Endodermal cell (in vitro differentiated cells): ENCODE measurements at regions not wholly inside any gene's neighbourhood (a gene's known extent, or its start where the extent isn't known, plus 50 kb on each side); places are given as distances from the start of the nearest gene placed in this dataset.

Experiments used
- DNase-seq: peaks from one replicate; pipeline ENCODE4 v3.0.0-alpha.2; 2017
- H3K27ac ChIP-seq: 2 replicates; pipeline ENCODE4 v1.5.1; 2013; ENCODE audit warnings: mild to moderate bottlenecking, low read depth, low read length, moderate library complexity
- H3K27me3 ChIP-seq: 2 replicates; pipeline ENCODE4 v1.6.1; 2013; ENCODE audit warnings: mild to moderate bottlenecking, low read length, moderate library complexity; ENCODE audit not compliant: insufficient read depth, control insufficient read depth, poor library complexity, severe bottlenecking
- H3K36me3 ChIP-seq: 2 replicates; pipeline ENCODE4 v1.7.0; 2013; ENCODE audit warnings: mild to moderate bottlenecking, low read length, moderate library complexity; ENCODE audit not compliant: control insufficient read depth, insufficient read depth
- H3K4me1 ChIP-seq: one replicate; pipeline ENCODE4 v1.7.0; 2013; ENCODE audit warnings: low read length; ENCODE audit not compliant: control insufficient read depth, insufficient read depth
- H3K4me3 ChIP-seq: 2 replicates; pipeline ENCODE4 v1.5.1; 2013; ENCODE audit warnings: mild to moderate bottlenecking, low read length, moderate library complexity
- H3K9ac ChIP-seq: 2 replicates; pipeline ENCODE4 v1.6.1; 2013; ENCODE audit warnings: mild to moderate bottlenecking, low read length, moderate library complexity; ENCODE audit not compliant: poor library complexity, severe bottlenecking; ENCODE audit errors: extremely low read depth
- H3K9me3 ChIP-seq: 2 replicates; pipeline ENCODE4 v1.6.1; 2013; ENCODE audit warnings: mild to moderate bottlenecking, low read length, moderate library complexity; ENCODE audit not compliant: control insufficient read depth
- H3K27ac Mint-ChIP-seq: 2 replicates; pipeline ENCODE4 v1.8.0; 2020; ENCODE audit warnings: mixed read lengths
- H3K27me3 Mint-ChIP-seq: 2 replicates; pipeline ENCODE4 v1.8.0; 2021; ENCODE audit warnings: mild to moderate bottlenecking, mixed read lengths; ENCODE audit not compliant: insufficient read depth
- H3K36me3 Mint-ChIP-seq: 2 replicates; pipeline ENCODE4 v1.8.0; 2020; ENCODE audit warnings: low read depth, mixed read lengths
- H3K4me1 Mint-ChIP-seq: 2 replicates; pipeline ENCODE4 v1.8.0; 2020; ENCODE audit warnings: mixed read lengths
- H3K4me3 Mint-ChIP-seq: 2 replicates; pipeline ENCODE4 v1.8.0; 2020; ENCODE audit warnings: mild to moderate bottlenecking, moderate library complexity, mixed read lengths
- H3K9me3 Mint-ChIP-seq: 2 replicates; pipeline ENCODE4 v1.8.0; 2020; ENCODE audit warnings: mild to moderate bottlenecking, mixed read lengths
- WGBS, 2 experiments: methylation state at CpG; one replicate each; pipeline versions ENCODE4 v1.1.5 to v1.1.7; 2013; ENCODE audit warnings: missing lambda C conversion rate in 2 of 2, mixed read lengths in 1 of 2; ENCODE audit not compliant: insufficient coverage in 1 of 2, insufficient read length in 1 of 2; 5-methylcytosine and 5-hydroxymethylcytosine counted together
- TF ChIP-seq, protein P1 (sequence below): fragments of 200-600 bp; sonication (generic); conservative IDR thresholded peaks from 2 replicates; pipeline ENCODE4 v1.5.0; 2021; ENCODE audit warnings: antibody characterized with exemption, mild to moderate bottlenecking

DNA sequence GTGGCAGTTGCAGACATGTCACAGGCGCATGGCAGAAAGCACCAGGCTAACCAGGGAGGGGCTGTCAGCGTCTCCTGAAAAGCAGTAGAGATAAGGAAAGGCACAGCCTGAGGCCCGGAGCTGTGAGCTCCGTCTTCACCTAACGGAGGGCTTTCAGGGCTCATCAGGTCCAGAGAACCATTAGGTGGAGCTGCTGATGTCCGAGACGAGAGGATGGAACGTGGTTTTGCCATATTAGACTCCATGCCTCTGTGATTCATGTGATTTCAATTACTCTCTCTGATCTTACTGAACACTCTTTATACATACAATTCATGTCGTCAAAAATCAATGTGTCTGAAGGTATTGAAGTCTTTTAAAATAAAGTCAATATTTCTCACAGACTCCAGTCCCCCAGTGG is 120.3 kb upstream of the RAB6C start:
- H3K36me3 Mint-ChIP-seq, result no peaks in the 10 kb centered on the region
- H3K27me3 Mint-ChIP-seq, result no peaks in the 10 kb centered on the region

DNA sequence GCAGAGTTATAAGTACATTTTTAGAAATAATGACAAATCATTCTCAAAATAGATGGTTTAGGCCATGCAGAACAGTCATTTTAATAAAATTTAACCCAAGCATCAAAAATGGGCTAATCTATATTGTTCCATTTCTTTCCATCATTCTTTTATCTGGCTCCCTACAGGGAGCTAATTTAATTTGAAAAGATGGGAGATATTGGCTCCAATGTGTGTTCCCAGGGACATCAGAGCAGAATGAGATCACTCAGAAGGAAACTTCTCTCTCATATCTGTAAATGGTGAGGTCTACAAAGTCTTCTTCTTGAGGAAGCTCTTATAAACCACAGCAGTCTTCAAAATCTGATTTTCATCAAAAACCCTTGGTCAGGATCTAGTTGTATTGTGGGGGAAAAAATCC is 119.4 kb upstream of the RAB6C start:
- TF ChIP-seq, protein P1, sequence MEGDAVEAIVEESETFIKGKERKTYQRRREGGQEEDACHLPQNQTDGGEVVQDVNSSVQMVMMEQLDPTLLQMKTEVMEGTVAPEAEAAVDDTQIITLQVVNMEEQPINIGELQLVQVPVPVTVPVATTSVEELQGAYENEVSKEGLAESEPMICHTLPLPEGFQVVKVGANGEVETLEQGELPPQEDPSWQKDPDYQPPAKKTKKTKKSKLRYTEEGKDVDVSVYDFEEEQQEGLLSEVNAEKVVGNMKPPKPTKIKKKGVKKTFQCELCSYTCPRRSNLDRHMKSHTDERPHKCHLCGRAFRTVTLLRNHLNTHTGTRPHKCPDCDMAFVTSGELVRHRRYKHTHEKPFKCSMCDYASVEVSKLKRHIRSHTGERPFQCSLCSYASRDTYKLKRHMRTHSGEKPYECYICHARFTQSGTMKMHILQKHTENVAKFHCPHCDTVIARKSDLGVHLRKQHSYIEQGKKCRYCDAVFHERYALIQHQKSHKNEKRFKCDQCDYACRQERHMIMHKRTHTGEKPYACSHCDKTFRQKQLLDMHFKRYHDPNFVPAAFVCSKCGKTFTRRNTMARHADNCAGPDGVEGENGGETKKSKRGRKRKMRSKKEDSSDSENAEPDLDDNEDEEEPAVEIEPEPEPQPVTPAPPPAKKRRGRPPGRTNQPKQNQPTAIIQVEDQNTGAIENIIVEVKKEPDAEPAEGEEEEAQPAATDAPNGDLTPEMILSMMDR, result no peak
- H3K27ac Mint-ChIP-seq, result no peak overlapping the region

More for the DNA sequence above, 120.3 kb upstream of the RAB6C start:
- Histone ChIP-seq H3K27ac (no peak overlapping the region), H3K4me1 (no peaks in the 10 kb centered on the region), H3K9ac (no peak overlapping the region), H3K36me3 (no peaks in the 10 kb centered on the region), H3K4me3 (no peak overlapping the region), H3K27me3 (no peaks in the 10 kb centered on the region), H3K9me3 (no peaks in the 10 kb centered on the region)
- 82 to 90% methylated on average over 5 to 9 of the region's 9 CpGs for WGBS, 2 experiments
- peaks cover 4% of the 10 kb centered on the region for H3K4me1 Mint-ChIP-seq
- no peak overlapping the region for H3K4me3 Mint-ChIP-seq
- TF ChIP-seq, protein P1, result peak; percentile 21
- peaks cover 6% of the 10 kb centered on the region for H3K9me3 Mint-ChIP-seq
- H3K27ac Mint-ChIP-seq, result no peak overlapping the region
- no peak for DNase-seq

DNA sequence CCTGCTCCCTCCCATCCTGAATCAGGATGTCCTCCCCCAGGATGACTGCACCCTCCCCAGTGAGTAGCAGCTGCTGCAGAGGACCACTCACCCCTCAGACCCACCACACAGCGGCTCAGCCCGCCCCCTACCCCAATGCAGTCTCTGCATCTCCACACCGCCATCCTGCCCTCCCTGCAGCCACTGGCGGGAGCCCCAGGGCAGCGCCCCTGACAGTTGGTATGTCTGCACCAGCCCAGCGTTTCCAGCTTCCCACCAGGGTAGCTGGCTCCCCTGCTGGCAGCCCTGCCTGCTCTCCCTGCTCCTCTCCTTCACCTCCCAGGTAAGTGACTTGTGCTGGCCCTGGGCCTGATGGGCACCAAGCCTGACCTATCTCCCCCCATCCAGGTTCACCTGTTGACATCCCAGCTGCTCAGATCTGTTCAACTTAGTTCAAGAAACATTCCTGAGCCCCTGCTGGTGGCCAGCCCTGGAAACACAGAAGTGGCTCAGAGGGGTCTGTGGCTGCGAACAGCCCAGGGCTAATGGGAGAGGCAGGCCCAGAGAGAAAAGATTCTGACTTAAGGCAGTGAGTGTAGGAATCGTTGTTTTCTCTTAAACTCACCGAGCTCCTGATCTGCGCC is 117.7 kb upstream of the RAB6C start:
- no peak overlapping the region for H3K4me3 ChIP-seq
- H3K27ac ChIP-seq, result no peak overlapping the region
- peaks cover 4% of the 10 kb centered on the region for H3K4me1 Mint-ChIP-seq
- no peaks in the 10 kb centered on the region for H3K9me3 Mint-ChIP-seq
- H3K36me3 Mint-ChIP-seq, result no peaks in the 10 kb centered on the region
- H3K27ac Mint-ChIP-seq, result no peak overlapping the region
- no peaks in the 10 kb centered on the region for H3K27me3 Mint-ChIP-seq
- no peaks in the 10 kb centered on the region for H3K4me1 ChIP-seq
- 92 to 100% methylated on average over 3 to 10 of the region's 10 CpGs for WGBS, 2 experiments
- DNase-seq, result peak; percentile 62
- no peaks in the 10 kb centered on the region for H3K9me3 ChIP-seq
- H3K9ac ChIP-seq, result no peak overlapping the region
- no peak overlapping the region for H3K4me3 Mint-ChIP-seq
- H3K36me3 ChIP-seq, result no peaks in the 10 kb centered on the region
- TF ChIP-seq, protein P1, result peak; percentile 21
- no peaks in the 10 kb centered on the region for H3K27me3 ChIP-seq

More for the DNA sequence above, 119.4 kb upstream of the RAB6C start:
- Histone ChIP-seq H3K9ac (no peak overlapping the region), H3K27ac (no peak overlapping the region), H3K4me1 (no peaks in the 10 kb centered on the region), H3K36me3 (no peaks in the 10 kb centered on the region), H3K9me3 (no peaks in the 10 kb centered on the region), H3K4me3 (no peak overlapping the region), H3K27me3 (no peaks in the 10 kb centered on the region)
- H3K36me3 Mint-ChIP-seq, result no peaks in the 10 kb centered on the region
- no peak for DNase-seq
- no peak overlapping the region for H3K4me3 Mint-ChIP-seq
- no peaks in the 10 kb centered on the region for H3K27me3 Mint-ChIP-seq
- peaks cover 6% of the 10 kb centered on the region for H3K9me3 Mint-ChIP-seq
- peaks cover 4% of the 10 kb centered on the region for H3K4me1 Mint-ChIP-seq
